SK-N-SH (cell line): ENCODE measurements at regions not wholly inside any gene's neighbourhood (a gene's known extent, or its start where the extent isn't known, plus 50 kb on each side); places are given as distances from the start of the nearest gene placed in this dataset.

Experiments used
- CTCF ChIA-PET: fragments of 300-600, 350-600 bp; formaldehyde crosslinking; extraction: SDS; loops from one replicate; lab custom pipeline; 2021; lab: Yijun Ruan, JAX
- POLR2A ChIA-PET: fragments of 350-600 bp; sonication (Branson Sonifier 250); formaldehyde crosslinking; extraction: SDS; loops from one replicate; lab custom pipeline; 2020; ENCODE audit warnings: antibody characterized with exemption, inconsistent platforms; lab: Yijun Ruan, JAX
- DNase-seq: peaks from one replicate; pipeline ENCODE4 v3.0.0; 2012
- H2AFZ ChIP-seq: fragments of 200-600 bp; sonication (generic); 2 replicates; pipeline ENCODE4 v1.8.1; 2016; ENCODE audit warnings: antibody characterized with exemption, mild to moderate bottlenecking, low read depth
- H3F3A ChIP-seq: fragments of 200-600 bp; sonication (generic); replicated peaks from 2 replicates; pipeline ENCODE3; 2016; ENCODE audit warnings: antibody characterized with exemption, mild to moderate bottlenecking; ENCODE audit not compliant: insufficient read depth
- H3K27ac ChIP-seq, 2 experiments: fragments of 200-500 bp in 1 of 2; fragments of 200-600 bp in 1 of 2; sonication (Bioruptor generic) in 1 of 2; sonication (generic), shearing (Covaris generic) in 1 of 2; 2 replicates each; pipeline versions ENCODE4 v1.5.1 to v1.6.1; 2014 to 2016; ENCODE audit warnings: low read depth in 2 of 2, inconsistent platforms in 1 of 2, low read length in 1 of 2, mild to moderate bottlenecking in 1 of 2, mixed read lengths in 1 of 2
- H3K27me3 ChIP-seq: fragments of 200-600 bp; sonication (generic), shearing (Covaris generic); 2 replicates; pipeline ENCODE4 v1.6.1; 2016; ENCODE audit warnings: mixed run types; ENCODE audit not compliant: insufficient read depth
- H3K36me3 ChIP-seq, 2 experiments: fragments of 200-500 bp in 1 of 2; fragments of 200-600 bp in 1 of 2; sonication (Bioruptor generic) in 1 of 2; sonication (generic) in 1 of 2; replicated peaks in 1 of 2; 2 replicates each; pipeline versions ENCODE3 to v1.5.1; 2014 to 2016; ENCODE audit warnings: low read length in 1 of 2, mild to moderate bottlenecking in 1 of 2; ENCODE audit not compliant: insufficient read depth in 2 of 2, control insufficient read depth in 1 of 2
- H3K4me1 ChIP-seq, 2 experiments: fragments of 200-500 bp in 1 of 2; fragments of 200-600 bp in 1 of 2; sonication (Bioruptor generic) in 1 of 2; sonication (generic), shearing (Covaris generic) in 1 of 2; 2 replicates each; pipeline versions ENCODE4 v1.5.1 to v1.6.1; 2014 to 2016; ENCODE audit warnings: low read depth in 1 of 2, low read length in 1 of 2, mixed run types in 1 of 2; ENCODE audit not compliant: insufficient read depth in 2 of 2, control insufficient read depth in 1 of 2
- H3K4me2 ChIP-seq: fragments of 200-600 bp; sonication (generic), shearing (Covaris generic); 2 replicates; pipeline ENCODE4 v1.6.1; 2017; ENCODE audit warnings: mixed run types
- H3K4me3 ChIP-seq, 2 experiments: fragments of 200-500 bp in 1 of 2; fragments of 200-600 bp in 1 of 2; sonication (Bioruptor generic) in 1 of 2; sonication (generic), shearing (Covaris generic) in 1 of 2; 2 replicates each; pipeline versions ENCODE4 v1.5.1 to v1.8.1; 2014 to 2016; ENCODE audit warnings: low read depth in 2 of 2, inconsistent platforms in 1 of 2, low read length in 1 of 2, mild to moderate bottlenecking in 1 of 2, mixed read lengths in 1 of 2, moderate library complexity in 1 of 2
- H3K79me2 ChIP-seq: fragments of 200-600 bp; sonication (generic); 2 replicates; pipeline ENCODE4 v1.8.1; 2017; ENCODE audit warnings: mild to moderate bottlenecking; ENCODE audit not compliant: insufficient read depth
- H3K9ac ChIP-seq: fragments of 200-600 bp; sonication (generic); 2 replicates; pipeline ENCODE4 v1.6.1; 2017; ENCODE audit warnings: mixed run types
- H3K9me2 ChIP-seq: fragments of 200-600 bp; sonication (generic); 2 replicates; pipeline ENCODE4 v1.6.1; 2017; ENCODE audit warnings: mixed run types
- H3K9me3 ChIP-seq: fragments of 200-600 bp; sonication (generic); 2 replicates; pipeline ENCODE4 v1.6.1; 2017; ENCODE audit warnings: mixed run types, mild to moderate bottlenecking, moderate library complexity
- H4K20me1 ChIP-seq: fragments of 200-600 bp; sonication (generic); 2 replicates; pipeline ENCODE4 v1.6.1; 2017; ENCODE audit warnings: mild to moderate bottlenecking, mixed run types; ENCODE audit not compliant: insufficient read depth
- CHD2 ChIP-seq: fragments of 150-350 bp; IDR thresholded peaks from 2 replicates; pipeline ENCODE4 v1.6.1; 2018; ENCODE audit warnings: low read length; ENCODE audit not compliant: partially characterized antibody
- EZH2phosphoT487 ChIP-seq: fragments of 200-600 bp; sonication (generic); IDR thresholded peaks from 2 replicates; pipeline ENCODE4 v1.6.1; 2017; ENCODE audit warnings: low read depth, mixed run types, mild to moderate bottlenecking, antibody characterized with exemption, moderate library complexity, borderline replicate concordance
- FOSL2 ChIP-seq: IDR thresholded peaks from 2 replicates; pipeline ENCODE4 v1.4.0; 2012; ENCODE audit warnings: low read depth, mild to moderate bottlenecking, moderate library complexity, borderline replicate concordance
- GABPA ChIP-seq: IDR thresholded peaks from 2 replicates; pipeline ENCODE4 v1.4.0; 2012; ENCODE audit warnings: low read depth, mild to moderate bottlenecking
- GATA2 ChIP-seq: sonication (generic); formaldehyde crosslinking; IDR thresholded peaks from 2 replicates; pipeline ENCODE4 v1.5.0; 2020; ENCODE audit warnings: mild to moderate bottlenecking, missing genetic modification reagents
- JUND ChIP-seq: IDR thresholded peaks from 2 replicates; pipeline ENCODE4 v1.4.0; 2012
- NFIC ChIP-seq: IDR thresholded peaks from 2 replicates; pipeline ENCODE4 v1.4.0; 2012; ENCODE audit warnings: borderline replicate concordance
- NRF1 ChIP-seq: IDR thresholded peaks from 2 replicates; pipeline ENCODE4 v1.6.1; 2012; ENCODE audit warnings: low read depth, mild to moderate bottlenecking, low read length
- RAD21 ChIP-seq: IDR thresholded peaks from 2 replicates; pipeline ENCODE4 v1.6.1; 2012; ENCODE audit warnings: mild to moderate bottlenecking, low read length
- RXRA ChIP-seq: IDR thresholded peaks from 2 replicates; pipeline ENCODE4 v1.4.0; 2012; ENCODE audit warnings: low read depth, mild to moderate bottlenecking, borderline replicate concordance
- SMC3 ChIP-seq: IDR thresholded peaks from 2 replicates; pipeline ENCODE4 v1.6.1; 2012; ENCODE audit warnings: low read depth, low read length, improper control_type of control experiment
- TAF1 ChIP-seq: IDR thresholded peaks from 2 replicates; pipeline ENCODE4 v1.6.1; 2012; ENCODE audit warnings: low read depth, mild to moderate bottlenecking, low read length, moderate library complexity, borderline replicate concordance
- TCF12 ChIP-seq: IDR thresholded peaks from 2 replicates; pipeline ENCODE4 v1.4.0; 2012
- WGBS: methylation state at CpG from one replicate; pipeline ENCODE4 v1.1.6; 2017; ENCODE audit warnings: low lambda C conversion rate; 5-methylcytosine and 5-hydroxymethylcytosine counted together
- TF ChIP-seq, protein P1 (sequence below): IDR thresholded peaks from 2 replicates; pipeline ENCODE4 v1.4.0; 2012; ENCODE audit warnings: low read depth, borderline replicate concordance
- TF ChIP-seq, protein P2 (sequence below): IDR thresholded peaks from 2 replicates; pipeline ENCODE4; 2012

DNA sequence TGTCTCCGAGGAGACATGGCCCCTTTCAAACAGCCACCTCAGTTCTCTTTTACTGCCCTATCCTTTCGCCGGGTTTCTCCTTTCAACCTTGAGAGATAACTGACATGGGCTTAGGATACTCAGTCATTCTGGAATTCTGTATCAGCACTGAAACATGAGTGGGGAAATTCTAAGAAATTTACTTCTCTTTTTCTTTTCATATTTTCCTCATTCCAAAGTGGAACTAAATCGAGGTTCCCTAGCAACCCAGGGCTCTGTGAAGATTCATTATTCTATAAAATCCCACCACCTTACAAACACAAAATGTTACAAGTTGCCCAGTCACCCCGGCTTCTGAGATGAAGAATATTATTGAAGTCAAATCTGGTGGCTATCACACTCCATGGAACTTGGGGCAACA lies 319.2 kb downstream of the ENC1 start (continued):
- TF ChIP-seq JUND (no peak), CHD2 (no peak), RAD21 (no peak), TAF1 (no peak), RXRA (no peak)
- TF ChIP-seq, protein P1, sequence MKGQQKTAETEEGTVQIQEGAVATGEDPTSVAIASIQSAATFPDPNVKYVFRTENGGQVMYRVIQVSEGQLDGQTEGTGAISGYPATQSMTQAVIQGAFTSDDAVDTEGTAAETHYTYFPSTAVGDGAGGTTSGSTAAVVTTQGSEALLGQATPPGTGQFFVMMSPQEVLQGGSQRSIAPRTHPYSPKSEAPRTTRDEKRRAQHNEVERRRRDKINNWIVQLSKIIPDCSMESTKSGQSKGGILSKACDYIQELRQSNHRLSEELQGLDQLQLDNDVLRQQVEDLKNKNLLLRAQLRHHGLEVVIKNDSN = no peak
- TF ChIP-seq, all 33 proteins: peak for 0

DNA sequence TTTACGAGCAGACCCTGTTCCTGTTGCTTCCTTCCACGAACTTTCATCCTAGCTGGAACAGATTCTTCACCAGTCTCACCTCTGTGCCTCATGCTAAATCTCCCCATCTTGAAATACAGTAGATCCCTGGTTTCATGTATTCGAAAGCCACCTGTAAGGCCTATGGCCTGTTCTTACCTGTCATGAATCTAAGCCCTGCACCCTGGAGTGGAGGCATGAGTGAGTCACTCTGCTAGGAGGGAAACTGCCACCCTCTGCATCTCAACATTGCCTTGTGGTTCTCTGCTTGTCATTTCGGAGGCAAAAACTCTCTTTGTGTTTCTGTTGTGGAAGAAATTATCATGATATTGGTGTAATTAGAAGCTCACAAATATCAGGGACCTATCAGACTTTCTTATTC lies 320.0 kb downstream of the ENC1 start:
- H3K9me2 ChIP-seq = no peaks in the 10 kb centered on the region
- H3K4me2 ChIP-seq = no peak overlapping the region
- TF ChIP-seq SMC3 (no peak), CHD2 (no peak), TCF12 (no peak), FOSL2 (no peak), NRF1 (no peak), GABPA (no peak), NFIC (no peak), EZH2phosphoT487 (no peak), TAF1 (no peak)
- TF ChIP-seq, protein P1 = no peak
- H3K27me3 ChIP-seq = no peaks in the 10 kb centered on the region
- H3K9ac ChIP-seq = no peak overlapping the region
- WGBS = 95% methylated on average over 4 of the region's 4 CpGs
- no peaks in the 10 kb centered on the region for H3K79me2 ChIP-seq
- POLR2A ChIA-PET = no interaction called here
- no peaks in the 10 kb centered on the region for H3K9me3 ChIP-seq
- no peaks in the 10 kb centered on the region for H4K20me1 ChIP-seq
- no peak overlapping the region for H3K4me3 ChIP-seq
- no peaks in the 10 kb centered on the region for H3K36me3 ChIP-seq
- H3F3A ChIP-seq = peaks cover 8% of the 10 kb centered on the region
- H3K27ac ChIP-seq = no peak overlapping the region
- DNase-seq = no peak
- peaks cover 6 to 9% of the 10 kb centered on the region in 2 experiments for H3K4me1 ChIP-seq
- H2AFZ ChIP-seq = no peak overlapping the region
- CTCF ChIA-PET = no interaction called here

DNA sequence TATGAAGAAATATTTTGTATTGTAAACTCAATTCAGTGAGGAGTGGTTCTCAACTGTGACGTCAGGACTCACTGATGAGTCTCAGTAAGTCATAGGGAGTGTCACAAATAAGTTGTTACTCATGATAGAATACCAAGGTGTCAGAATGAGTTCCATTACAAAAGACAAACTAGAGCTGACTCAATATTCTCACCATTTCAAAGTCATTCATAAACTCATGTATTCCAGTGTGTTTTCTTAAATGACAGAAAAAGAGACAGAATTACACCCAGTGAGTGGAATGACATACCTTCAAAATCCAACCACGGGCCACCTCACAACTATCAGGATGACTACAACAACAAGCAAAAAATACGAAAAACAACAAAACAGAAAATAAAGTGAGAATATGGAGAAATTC lies 321.5 kb downstream of the ENC1 start:
- TF ChIP-seq NFIC (no peak), GATA2 (CRISPR knock-in tag) (no peak), RXRA (no peak)
- TF ChIP-seq, protein P2, sequence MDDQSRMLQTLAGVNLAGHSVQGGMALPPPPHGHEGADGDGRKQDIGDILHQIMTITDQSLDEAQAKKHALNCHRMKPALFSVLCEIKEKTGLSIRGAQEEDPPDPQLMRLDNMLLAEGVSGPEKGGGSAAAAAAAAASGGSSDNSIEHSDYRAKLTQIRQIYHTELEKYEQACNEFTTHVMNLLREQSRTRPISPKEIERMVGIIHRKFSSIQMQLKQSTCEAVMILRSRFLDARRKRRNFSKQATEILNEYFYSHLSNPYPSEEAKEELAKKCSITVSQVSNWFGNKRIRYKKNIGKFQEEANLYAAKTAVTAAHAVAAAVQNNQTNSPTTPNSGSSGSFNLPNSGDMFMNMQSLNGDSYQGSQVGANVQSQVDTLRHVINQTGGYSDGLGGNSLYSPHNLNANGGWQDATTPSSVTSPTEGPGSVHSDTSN = no peak
- TF ChIP-seq, all 33 proteins: peak for 0
- Histone ChIP-seq H3K4me2 (no peak overlapping the region), H3K79me2 (no peaks in the 10 kb centered on the region), H3K36me3 (no peaks in the 10 kb centered on the region), H3K4me1 (peaks cover 6 to 9% of the 10 kb centered on the region in 2 experiments), H2AFZ (no peak overlapping the region), H3K27me3 (no peaks in the 10 kb centered on the region), H3K4me3 (no peak overlapping the region), H3K9me3 (no peaks in the 10 kb centered on the region), H3F3A (peaks cover 11% of the 10 kb centered on the region), H4K20me1 (no peaks in the 10 kb centered on the region), H3K9me2 (no peaks in the 10 kb centered on the region), H3K27ac (no peak overlapping the region), H3K9ac (no peak overlapping the region)
- DNase-seq = no peak
- WGBS = 76% methylated on average over 3 of the region's 3 CpGs
- CTCF ChIA-PET = no interaction called here
- POLR2A ChIA-PET = no interaction called here
